ENCODE measurements at regions not wholly inside any gene's neighbourhood (a gene's known extent, or its start where the extent isn't known, plus 50 kb on each side); places are given as distances from the start of the nearest gene placed in this dataset.
"Not testable (repeated sequence)": the region's sequence is repeated elsewhere in the genome, so short reads cannot be mapped to it uniquely, and the experiment has no call there.

DNA sequence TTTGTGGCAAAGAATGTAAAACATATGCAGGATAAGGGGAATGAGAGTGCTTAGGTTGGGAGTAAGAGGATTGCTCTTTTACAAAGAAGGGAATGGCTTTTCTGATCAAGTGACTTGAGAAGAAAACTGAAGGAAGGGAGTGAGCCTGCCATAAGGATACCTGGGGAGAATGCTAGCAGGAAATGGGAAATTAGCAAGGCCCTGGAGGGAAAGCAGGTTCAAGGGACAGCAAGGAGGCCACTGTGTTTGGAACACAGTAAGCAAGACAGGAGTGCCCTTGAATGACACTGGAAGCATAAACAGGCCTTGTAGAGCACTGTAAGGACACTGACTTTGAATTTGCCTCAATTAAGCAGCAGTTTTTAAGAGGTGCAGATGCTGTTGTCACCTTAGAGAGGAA is 1069.9 kb downstream of the DNAJB9 start:
- DNase-seq, result no peak
- intact Hi-C loops (cut with micrococcal nuclease; ENCODE audit: unreplicated experiment), result no loop called here
- no peaks in the 10 kb centered on the region for H3K27me3 Mint-ChIP-seq (ENCODE audit: unreplicated experiment)
- peaks cover 9% of the 10 kb centered on the region for H3K9me3 Mint-ChIP-seq (ENCODE audit: low read depth, unreplicated experiment)
- no peaks in the 10 kb centered on the region for H3K4me1 Mint-ChIP-seq (ENCODE audit: low read depth, unreplicated experiment)
- H3K36me3 Mint-ChIP-seq (ENCODE audit: insufficient read depth, unreplicated experiment), result no peaks in the 10 kb centered on the region
- no peak overlapping the region for H3K27ac Mint-ChIP-seq (ENCODE audit: unreplicated experiment)
- no peak overlapping the region for H3K4me3 Mint-ChIP-seq (ENCODE audit: low read depth, unreplicated experiment)
- CTCF ChIA-PET, result no interaction called here
- TF ChIP-seq, protein P1, sequence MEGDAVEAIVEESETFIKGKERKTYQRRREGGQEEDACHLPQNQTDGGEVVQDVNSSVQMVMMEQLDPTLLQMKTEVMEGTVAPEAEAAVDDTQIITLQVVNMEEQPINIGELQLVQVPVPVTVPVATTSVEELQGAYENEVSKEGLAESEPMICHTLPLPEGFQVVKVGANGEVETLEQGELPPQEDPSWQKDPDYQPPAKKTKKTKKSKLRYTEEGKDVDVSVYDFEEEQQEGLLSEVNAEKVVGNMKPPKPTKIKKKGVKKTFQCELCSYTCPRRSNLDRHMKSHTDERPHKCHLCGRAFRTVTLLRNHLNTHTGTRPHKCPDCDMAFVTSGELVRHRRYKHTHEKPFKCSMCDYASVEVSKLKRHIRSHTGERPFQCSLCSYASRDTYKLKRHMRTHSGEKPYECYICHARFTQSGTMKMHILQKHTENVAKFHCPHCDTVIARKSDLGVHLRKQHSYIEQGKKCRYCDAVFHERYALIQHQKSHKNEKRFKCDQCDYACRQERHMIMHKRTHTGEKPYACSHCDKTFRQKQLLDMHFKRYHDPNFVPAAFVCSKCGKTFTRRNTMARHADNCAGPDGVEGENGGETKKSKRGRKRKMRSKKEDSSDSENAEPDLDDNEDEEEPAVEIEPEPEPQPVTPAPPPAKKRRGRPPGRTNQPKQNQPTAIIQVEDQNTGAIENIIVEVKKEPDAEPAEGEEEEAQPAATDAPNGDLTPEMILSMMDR (IDR thresholded peaks at IDR 0.05; ENCODE audit: unreplicated experiment), result no peak
- no TSS peak for BruUV-seq (replicated peaks)

DNA sequence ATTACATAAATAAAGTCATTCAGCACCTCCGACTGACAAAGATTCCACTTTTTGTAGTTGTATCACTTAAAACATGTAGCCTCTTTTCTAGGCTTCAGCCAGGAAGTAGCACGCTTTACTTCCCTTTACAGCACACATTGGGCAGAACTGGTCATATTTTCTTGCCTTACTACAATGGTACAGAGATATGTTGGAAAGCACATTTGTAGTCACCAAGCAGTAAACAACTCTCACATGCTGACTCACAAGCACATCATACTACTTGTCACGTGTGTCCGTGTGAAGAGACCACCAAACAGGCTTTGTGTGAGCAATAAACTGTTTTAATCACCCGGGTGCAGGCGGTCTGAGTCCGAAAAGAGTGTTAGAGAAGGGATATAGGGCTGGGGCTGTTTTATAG is 1071.8 kb downstream of the DNAJB9 start:
- TF ChIP-seq, protein P1 (IDR thresholded peaks at IDR 0.05; ENCODE audit: unreplicated experiment), result no peak
- CTCF ChIA-PET, result no interaction called here
- intact Hi-C loops (cut with micrococcal nuclease; ENCODE audit: unreplicated experiment), result no loop called here
- BruUV-seq (replicated peaks), result no TSS peak
- DNase-seq, result no peak
- no peak overlapping the region for H3K27ac Mint-ChIP-seq (ENCODE audit: unreplicated experiment)
- H3K4me3 Mint-ChIP-seq (ENCODE audit: low read depth, unreplicated experiment), result no peak overlapping the region
- H3K9me3 Mint-ChIP-seq (ENCODE audit: low read depth, unreplicated experiment), result peaks cover 12% of the 10 kb centered on the region
- H3K27me3 Mint-ChIP-seq (ENCODE audit: unreplicated experiment), result no peaks in the 10 kb centered on the region
- no peaks in the 10 kb centered on the region for H3K36me3 Mint-ChIP-seq (ENCODE audit: insufficient read depth, unreplicated experiment)
- no peaks in the 10 kb centered on the region for H3K4me1 Mint-ChIP-seq (ENCODE audit: low read depth, unreplicated experiment)

DNA sequence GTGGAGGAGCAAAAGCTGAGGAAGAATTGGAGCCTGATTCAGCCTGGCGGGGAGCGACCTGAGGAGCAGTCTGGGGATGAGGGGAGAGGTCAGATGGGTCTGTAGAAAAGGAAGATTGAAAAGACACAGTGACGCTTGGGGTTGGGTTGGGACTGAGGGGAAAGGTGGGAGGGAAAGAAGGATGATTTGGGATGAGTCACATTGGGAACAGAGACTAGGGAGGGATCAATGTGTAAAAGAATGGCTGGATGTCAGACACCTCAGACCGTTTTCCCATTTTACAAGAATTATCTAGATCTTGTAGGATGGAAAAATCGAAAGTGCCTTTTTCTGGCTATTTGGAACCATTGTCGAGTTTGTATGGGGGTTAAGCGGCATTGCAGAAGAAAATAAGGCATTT is 1076.5 kb downstream of the DNAJB9 start:
- peaks cover 8% of the 10 kb centered on the region for H3K9me3 Mint-ChIP-seq (ENCODE audit: low read depth, unreplicated experiment)
- TF ChIP-seq, protein P1 (IDR thresholded peaks at IDR 0.05; ENCODE audit: unreplicated experiment), result no peak
- no peaks in the 10 kb centered on the region for H3K27me3 Mint-ChIP-seq (ENCODE audit: unreplicated experiment)
- no TSS peak for BruUV-seq (replicated peaks)
- H3K4me1 Mint-ChIP-seq (ENCODE audit: low read depth, unreplicated experiment), result no peaks in the 10 kb centered on the region
- no peak overlapping the region for H3K4me3 Mint-ChIP-seq (ENCODE audit: low read depth, unreplicated experiment)
- DNase-seq, result no peak
- intact Hi-C loops (cut with micrococcal nuclease; ENCODE audit: unreplicated experiment), result no loop called here
- H3K36me3 Mint-ChIP-seq (ENCODE audit: insufficient read depth, unreplicated experiment), result no peaks in the 10 kb centered on the region
- CTCF ChIA-PET, result no interaction called here
- H3K27ac Mint-ChIP-seq (ENCODE audit: unreplicated experiment), result no peak overlapping the region

DNA sequence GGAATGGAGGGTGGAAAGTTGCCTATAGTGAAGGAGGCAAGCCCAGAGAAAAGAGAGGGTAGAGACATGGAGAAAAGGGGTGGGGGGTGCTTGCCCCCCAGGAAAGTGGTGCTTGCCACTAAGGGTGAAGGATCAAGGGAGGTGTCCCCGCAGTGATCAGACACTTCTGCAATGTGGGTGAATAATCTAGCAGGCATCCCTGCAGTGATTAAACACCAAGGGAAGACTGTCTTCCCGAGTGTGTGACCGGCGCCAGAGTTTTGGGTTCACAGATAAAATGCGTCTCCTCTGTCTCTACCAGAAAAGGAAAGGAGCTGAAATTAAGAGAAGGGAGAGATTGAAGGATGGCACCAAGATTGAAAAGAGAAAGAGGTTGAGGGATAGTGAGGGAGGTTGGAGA is 1076.9 kb downstream of the DNAJB9 start:
- H3K4me1 Mint-ChIP-seq (ENCODE audit: low read depth, unreplicated experiment); H3K9me3 Mint-ChIP-seq (ENCODE audit: low read depth, unreplicated experiment); H3K36me3 Mint-ChIP-seq (ENCODE audit: insufficient read depth, unreplicated experiment); CTCF ChIA-PET; H3K27ac Mint-ChIP-seq (ENCODE audit: unreplicated experiment); intact Hi-C loops (cut with micrococcal nuclease; ENCODE audit: unreplicated experiment); H3K4me3 Mint-ChIP-seq (ENCODE audit: low read depth, unreplicated experiment); BruUV-seq (replicated peaks); DNase-seq; H3K27me3 Mint-ChIP-seq (ENCODE audit: unreplicated experiment): not testable (repeated sequence)

DNA sequence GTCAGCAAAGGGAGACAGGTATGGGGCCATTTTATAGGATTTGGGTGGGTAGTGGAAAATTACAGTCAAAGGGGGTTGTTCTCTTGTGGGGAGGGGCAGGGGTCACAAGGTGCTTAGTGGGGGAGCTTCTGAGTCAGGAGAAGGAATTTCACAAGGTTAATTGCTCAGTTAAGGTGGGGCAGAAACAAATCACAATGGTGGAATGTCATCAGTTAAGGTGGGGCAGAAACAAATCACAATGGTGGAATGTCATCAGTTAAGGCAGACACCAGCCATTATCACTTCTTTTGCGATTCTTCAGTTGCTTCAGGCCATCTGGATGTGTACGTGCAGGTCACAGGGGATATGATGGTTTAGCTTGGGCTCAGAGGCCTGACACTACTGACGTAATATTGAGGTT is 1077.6 kb downstream of the DNAJB9 start:
- H3K36me3 Mint-ChIP-seq (ENCODE audit: insufficient read depth, unreplicated experiment); H3K27me3 Mint-ChIP-seq (ENCODE audit: unreplicated experiment); H3K27ac Mint-ChIP-seq (ENCODE audit: unreplicated experiment); intact Hi-C loops (cut with micrococcal nuclease; ENCODE audit: unreplicated experiment); BruUV-seq (replicated peaks); H3K4me3 Mint-ChIP-seq (ENCODE audit: low read depth, unreplicated experiment); H3K9me3 Mint-ChIP-seq (ENCODE audit: low read depth, unreplicated experiment); H3K4me1 Mint-ChIP-seq (ENCODE audit: low read depth, unreplicated experiment); DNase-seq; CTCF ChIA-PET: not testable (repeated sequence)
